ENCODE measurements at regions not wholly inside any gene's neighbourhood (a gene's known extent, or its start where the extent isn't known, plus 50 kb on each side); places are given as distances from the start of the nearest gene placed in this dataset.
"Not testable (repeated sequence)": the region's sequence is repeated elsewhere in the genome, so short reads cannot be mapped to it uniquely, and the experiment has no call there.

DNA sequence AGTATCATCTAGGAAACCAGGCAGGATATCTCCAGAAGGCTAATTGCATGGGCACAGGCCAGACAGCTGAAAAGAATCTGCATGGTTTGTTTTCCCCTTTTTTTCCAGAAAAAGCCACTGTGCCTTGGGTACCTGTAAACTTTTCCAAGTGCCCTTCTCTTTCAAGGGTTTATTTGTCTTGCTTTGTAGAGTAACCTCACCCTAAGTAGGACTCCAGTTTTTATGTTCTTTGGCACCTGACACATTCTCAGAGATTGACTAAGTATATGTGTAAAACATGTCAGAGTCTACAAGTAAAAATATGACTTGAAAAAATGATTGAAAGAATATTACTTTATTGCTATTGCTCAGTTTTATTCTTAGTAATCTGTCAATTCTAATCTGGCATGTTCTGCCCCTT lies 70.7 kb upstream of the TEX13C start:
- Mint-ChIP-seq H3K4me1 (peaks cover 8% of the 10 kb centered on the region), H3K36me3 (ENCODE audit: low read depth) (no peaks in the 10 kb centered on the region), H3K27me3 (ENCODE audit: insufficient read depth) (peaks cover 83% of the 10 kb centered on the region), H3K4me3 (no peak overlapping the region), H3K27ac (no peak overlapping the region), H3K9me3 (peaks cover 13% of the 10 kb centered on the region)
- Histone ChIP-seq H3K27me3 (ENCODE audit: control insufficient read depth, insufficient read depth, low read length, poor library complexity, severe bottlenecking) (peaks cover 31% of the 10 kb centered on the region), H3K36me3 (ENCODE audit: control insufficient read depth, insufficient read depth, low read length) (no peaks in the 10 kb centered on the region), H3K9me3 (ENCODE audit: control insufficient read depth, low read length) (peaks cover 15% of the 10 kb centered on the region), H3K4me1 (ENCODE audit: control insufficient read depth, insufficient read depth, low read length) (no peaks in the 10 kb centered on the region), H3K9ac (ENCODE audit: extremely low read depth, low read length, poor library complexity, severe bottlenecking) (no peak overlapping the region), H3K27ac (ENCODE audit: low read depth, low read length) (no peak overlapping the region), H3K4me3 (ENCODE audit: low read length) (no peak overlapping the region)
- no peak for DNase-seq
- TF ChIP-seq, protein P1, sequence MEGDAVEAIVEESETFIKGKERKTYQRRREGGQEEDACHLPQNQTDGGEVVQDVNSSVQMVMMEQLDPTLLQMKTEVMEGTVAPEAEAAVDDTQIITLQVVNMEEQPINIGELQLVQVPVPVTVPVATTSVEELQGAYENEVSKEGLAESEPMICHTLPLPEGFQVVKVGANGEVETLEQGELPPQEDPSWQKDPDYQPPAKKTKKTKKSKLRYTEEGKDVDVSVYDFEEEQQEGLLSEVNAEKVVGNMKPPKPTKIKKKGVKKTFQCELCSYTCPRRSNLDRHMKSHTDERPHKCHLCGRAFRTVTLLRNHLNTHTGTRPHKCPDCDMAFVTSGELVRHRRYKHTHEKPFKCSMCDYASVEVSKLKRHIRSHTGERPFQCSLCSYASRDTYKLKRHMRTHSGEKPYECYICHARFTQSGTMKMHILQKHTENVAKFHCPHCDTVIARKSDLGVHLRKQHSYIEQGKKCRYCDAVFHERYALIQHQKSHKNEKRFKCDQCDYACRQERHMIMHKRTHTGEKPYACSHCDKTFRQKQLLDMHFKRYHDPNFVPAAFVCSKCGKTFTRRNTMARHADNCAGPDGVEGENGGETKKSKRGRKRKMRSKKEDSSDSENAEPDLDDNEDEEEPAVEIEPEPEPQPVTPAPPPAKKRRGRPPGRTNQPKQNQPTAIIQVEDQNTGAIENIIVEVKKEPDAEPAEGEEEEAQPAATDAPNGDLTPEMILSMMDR (conservative IDR thresholded peaks at IDR 0.05), result no peak

DNA sequence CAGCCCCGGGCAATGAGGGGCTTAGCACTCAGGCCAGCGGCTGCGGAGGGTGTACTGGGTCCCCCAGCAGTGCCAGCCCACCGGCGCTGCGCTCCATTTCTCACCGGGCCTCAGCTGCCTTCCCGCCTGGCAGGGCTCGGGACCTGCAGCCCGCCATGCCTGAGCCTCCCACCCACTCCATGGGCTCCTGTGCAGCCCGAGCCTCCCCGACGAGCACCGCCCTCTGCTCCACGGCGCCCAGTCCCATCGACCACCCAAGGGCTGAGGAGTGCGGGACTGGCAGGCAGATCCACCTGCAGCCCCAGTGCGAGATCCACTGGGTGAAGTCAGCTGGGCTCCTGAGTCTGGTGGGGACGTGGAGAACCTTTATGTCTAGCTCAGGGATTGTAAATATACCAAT lies 63.9 kb upstream of the TEX13C start:
- H3K9ac ChIP-seq (ENCODE audit: extremely low read depth, low read length, poor library complexity, severe bottlenecking); H3K27ac ChIP-seq (ENCODE audit: low read depth, low read length); H3K27me3 ChIP-seq (ENCODE audit: control insufficient read depth, insufficient read depth, low read length, poor library complexity, severe bottlenecking); H3K9me3 ChIP-seq (ENCODE audit: control insufficient read depth, low read length); H3K36me3 Mint-ChIP-seq (ENCODE audit: low read depth); H3K4me3 Mint-ChIP-seq; DNase-seq; H3K4me1 ChIP-seq (ENCODE audit: control insufficient read depth, insufficient read depth, low read length); H3K4me1 Mint-ChIP-seq; H3K4me3 ChIP-seq (ENCODE audit: low read length); H3K36me3 ChIP-seq (ENCODE audit: control insufficient read depth, insufficient read depth, low read length); H3K27ac Mint-ChIP-seq: not testable (repeated sequence)
- Mint-ChIP-seq H3K27me3 (ENCODE audit: insufficient read depth) (peaks cover 54% of the 10 kb centered on the region), H3K9me3 (peaks cover 24% of the 10 kb centered on the region)
- WGBS, 2 experiments (ENCODE audit: insufficient coverage in 1 of 2, insufficient read length in 1 of 2), result 92% methylated on average over 16 of the region's 20 CpGs; no CpG with 5 or more reads in 1 of the 2 experiments

DNA sequence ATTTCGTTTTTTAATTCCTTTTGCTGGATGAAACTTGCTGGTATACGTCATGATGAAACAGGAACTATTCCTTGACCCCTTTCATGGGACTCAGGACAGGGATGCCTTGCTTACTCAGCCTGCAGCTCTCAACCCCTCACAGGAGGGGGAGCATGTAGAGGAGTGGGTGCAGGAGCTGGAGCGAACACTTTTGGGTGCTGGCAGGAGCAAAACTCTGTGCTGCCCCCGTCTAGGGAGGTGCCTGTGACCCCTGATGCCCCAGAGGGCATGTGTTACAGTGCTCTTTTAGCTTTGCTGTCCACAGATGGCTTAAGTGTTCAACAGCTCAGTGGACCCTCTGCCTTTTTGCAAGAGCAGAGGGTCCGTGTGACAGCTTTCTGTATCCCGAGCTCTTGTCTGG lies 56.8 kb upstream of the TEX13C start:
- 95% methylated on average over 5 of the region's 6 CpGs; no CpG with 5 or more reads in 1 of the 2 experiments for WGBS, 2 experiments (ENCODE audit: insufficient coverage in 1 of 2, insufficient read length in 1 of 2)
- Histone ChIP-seq H3K27me3 (ENCODE audit: control insufficient read depth, insufficient read depth, low read length, poor library complexity, severe bottlenecking) (no peaks in the 10 kb centered on the region), H3K9me3 (ENCODE audit: control insufficient read depth, low read length) (no peaks in the 10 kb centered on the region), H3K36me3 (ENCODE audit: control insufficient read depth, insufficient read depth, low read length) (no peaks in the 10 kb centered on the region), H3K4me3 (ENCODE audit: low read length) (no peak overlapping the region), H3K9ac (ENCODE audit: extremely low read depth, low read length, poor library complexity, severe bottlenecking) (no peak overlapping the region), H3K27ac (ENCODE audit: low read depth, low read length) (no peak overlapping the region), H3K4me1 (ENCODE audit: control insufficient read depth, insufficient read depth, low read length) (no peaks in the 10 kb centered on the region)
- Mint-ChIP-seq H3K27ac (no peak overlapping the region), H3K36me3 (ENCODE audit: low read depth) (peaks cover 9% of the 10 kb centered on the region), H3K27me3 (ENCODE audit: insufficient read depth) (peaks cover 10% of the 10 kb centered on the region), H3K4me1 (no peaks in the 10 kb centered on the region), H3K4me3 (no peak overlapping the region), H3K9me3 (peaks cover 34% of the 10 kb centered on the region)
- no peak for DNase-seq
- TF ChIP-seq, protein P1 (conservative IDR thresholded peaks at IDR 0.05), result no peak

DNA sequence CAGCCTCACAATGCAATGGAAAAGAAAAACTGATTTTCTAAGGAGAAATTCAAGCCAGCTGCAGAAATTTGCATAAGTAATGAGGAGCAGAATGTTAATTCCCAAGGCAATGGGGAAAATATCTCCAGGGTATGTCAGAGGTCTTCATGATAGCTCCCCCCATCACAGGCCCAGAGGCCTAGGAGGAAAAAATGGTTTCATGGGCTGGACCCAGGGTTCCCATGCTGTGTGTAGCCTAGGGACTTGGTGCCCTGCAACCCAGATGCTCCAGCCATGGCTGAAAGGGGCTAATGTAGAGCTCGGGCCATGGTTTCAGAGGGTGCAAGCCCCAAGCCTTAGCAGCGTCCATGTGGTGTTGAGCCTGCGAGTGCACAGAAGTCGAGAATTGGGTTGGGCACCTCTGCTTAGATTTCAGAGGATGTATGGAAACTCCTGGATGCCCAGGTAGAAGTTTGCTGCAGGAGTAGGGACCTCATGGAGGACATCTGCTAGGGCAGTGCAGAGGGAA lies 53.5 kb upstream of the TEX13C start:
- H3K9me3 ChIP-seq (ENCODE audit: control insufficient read depth, low read length), result no peaks in the 10 kb centered on the region
- H3K27ac ChIP-seq (ENCODE audit: low read depth, low read length), result no peak overlapping the region
- H3K36me3 Mint-ChIP-seq (ENCODE audit: low read depth), result peaks cover 9% of the 10 kb centered on the region
- no peak overlapping the region for H3K4me3 ChIP-seq (ENCODE audit: low read length)
- H3K9ac ChIP-seq (ENCODE audit: extremely low read depth, low read length, poor library complexity, severe bottlenecking), result no peak overlapping the region
- H3K4me1 ChIP-seq (ENCODE audit: control insufficient read depth, insufficient read depth, low read length), result no peaks in the 10 kb centered on the region
- no peak for DNase-seq
- TF ChIP-seq, protein P1 (conservative IDR thresholded peaks at IDR 0.05), result no peak
- no peaks in the 10 kb centered on the region for H3K36me3 ChIP-seq (ENCODE audit: control insufficient read depth, insufficient read depth, low read length)
- peaks cover 3% of the 10 kb centered on the region for H3K27me3 Mint-ChIP-seq (ENCODE audit: insufficient read depth)
- H3K9me3 Mint-ChIP-seq, result peaks cover 46% of the 10 kb centered on the region
- WGBS, 2 experiments (ENCODE audit: insufficient coverage in 1 of 2, insufficient read length in 1 of 2), result 94% methylated on average over 4 of the region's 4 CpGs; no CpG with 5 or more reads in 1 of the 2 experiments
- H3K4me1 Mint-ChIP-seq, result no peaks in the 10 kb centered on the region
- H3K4me3 Mint-ChIP-seq, result no peak overlapping the region
- no peak overlapping the region for H3K27ac Mint-ChIP-seq
- H3K27me3 ChIP-seq (ENCODE audit: control insufficient read depth, insufficient read depth, low read length, poor library complexity, severe bottlenecking), result no peaks in the 10 kb centered on the region

All from endodermal cell (in vitro differentiated cells).